Heart right ventricle (tissue), 16 donors: ENCODE measurements at regions not wholly inside any gene's neighbourhood (a gene's known extent, or its start where the extent isn't known, plus 50 kb on each side); places are given as distances from the start of the nearest gene placed in this dataset.

Source experiments
- ATAC-seq, 8 donors: fragments of 200-7000 bp; cut with Tn5 transposase; one replicate each; pipeline ENCODE4 v1.9.1; 2020; ENCODE audit warnings: mild to moderate bottlenecking in 8 of 8, moderate library complexity in 8 of 8, moderate number of reproducible peaks in 1 of 8
- DNase-seq, 2 donors: peaks; one replicate each; pipeline ENCODE4 v3.0.0-alpha.2; 2020
- H3K27ac ChIP-seq, 10 donors: fragments of 200-600 bp; sonication (generic) in 2 of 10; one replicate each; pipeline versions ENCODE4 v1.5.0 to v1.8.0; 2020 to 2022; ENCODE audit warnings: mild to moderate bottlenecking in 3 of 10
- H3K27me3 ChIP-seq, 7 donors: fragments of 200-600 bp; one replicate each; pipeline ENCODE4 v1.8.0; 2021 to 2022; ENCODE audit warnings: mild to moderate bottlenecking in 2 of 7
- H3K36me3 ChIP-seq, 9 donors: fragments of 200-600 bp; sonication (generic) in 1 of 9; one replicate each; pipeline versions ENCODE4 v1.5.0 to v1.8.0; 2020 to 2022; ENCODE audit warnings: mild to moderate bottlenecking in 2 of 9
- H3K4me1 ChIP-seq, 9 donors: fragments of 200-600 bp; sonication (generic) in 1 of 9; one replicate each; pipeline versions ENCODE4 v1.5.0 to v1.8.0; 2020 to 2022; ENCODE audit warnings: mild to moderate bottlenecking in 4 of 9
- H3K4me3 ChIP-seq, 10 donors: fragments of 200-600 bp; sonication (generic) in 2 of 10; one replicate each; pipeline versions ENCODE4 v1.5.0 to v1.8.0; 2020 to 2022; ENCODE audit warnings: mild to moderate bottlenecking in 7 of 10, moderate library complexity in 2 of 10
- H3K9me3 ChIP-seq, 11 donors: fragments of 200-600 bp in 10 of 11; sonication (generic) in 2 of 11; one replicate each; pipeline versions ENCODE4 v1.5.0 to v1.8.0; 2013 to 2022; ENCODE audit warnings: mild to moderate bottlenecking in 2 of 11, control low read depth in 1 of 11, moderate library complexity in 1 of 11
- CTCF ChIP-seq, 9 donors: fragments of 200-600 bp; sonication (generic) in 2 of 9; IDR thresholded peaks; one replicate each; pipeline versions ENCODE4 v1.5.0 to v1.8.0; 2021 to 2022; ENCODE audit warnings: antibody characterized with exemption in 9 of 9, mild to moderate bottlenecking in 5 of 9, moderate library complexity in 1 of 9
- WGBS, 2 donors: extraction: QIAGEN DNeasy Blood & Tissue Kit; methylation state at CpG; one replicate each; pipeline ENCODE4 v1.1.7; 2013; ENCODE audit warnings: inconsistent platforms in 1 of 2; 5-methylcytosine and 5-hydroxymethylcytosine counted together
- intact Hi-C, 10 donors: fragments of 100-400 bp; cut with DNase I; formaldehyde crosslinking; loops; one replicate each; pipeline versions ENCODE4 v1.11.1 to v1.14.2; 2022
- donor health status: Arrhythmogenic right ventricular cardiomyopathy.
- donor health status: ischemic (EF 13 %, LVEDD 7.1; RV severe dilation, severe dysfunction).
- donor health status: healthy with polysubstance abuse.
- donor health status: DM: no; HTN: yes; CAD: no.
- donor health status: DM: no; HTN: no; CAD: no.
- donor health status: ischemic (EF 25% LVEDD 6.9; RV normal size, moderate dysfunction).
- donor health status: ischemic (EF 25% LVEDD 5.7; RV mildly dilated, moderate dysfunction).
- donor health status: healthy.
- donor health status: DM: yes; HTN: yes; CAD: no.
- donor health status: Ischemic cardiomyopathy.
- donor health status: ischemic (EF 35%, LVEDD 5.7; RV mildly dilated, moderate dysfunction).
- donor health status: nonischemic (EF 11% LVEDD 7.7; RV severe dilation, severe dysfunction).
- donor health status: DM: yes; HTN: yes; CAD: no.
- donor health status: PGD.
- donor health status: ischemic (EF 29% LVEDD 5.4; RV normal size, mild dysfunction).
- donor health status: nonischemic (EF 23%, LVEDD 6.1; RV moderate dilation, normal function).

- intact Hi-C loops = no loop called here
- Histone ChIP-seq H3K27me3 (no peaks in the 10 kb centered on the region), H3K36me3 (no peaks in the 10 kb centered on the region), H3K9me3 (no peaks in the 10 kb centered on the region), H3K27ac (no peak overlapping the region), H3K4me3 (no peak overlapping the region), H3K4me1 (peaks cover 0 to 12% (median under 1%) of the 10 kb centered on the region in 9 donors)
- TF ChIP-seq CTCF (IDR thresholded peaks at IDR 0.05) = no peak
- ATAC-seq = no peak
- no peak for DNase-seq
- 59 to 77% methylated on average over 3 of the region's 3 CpGs for WGBS, 2 donors
These were observed 164.4 kb upstream of the PRDM1 start for GRCh38 chr6:105921781-105922180.

- intact Hi-C loops = no loop called here
These were observed 166.1 kb upstream of the PRDM1 start for GRCh38 chr6:105920071-105920470.

GRCh38 chr6:105917038-105917695, 169.0 kb upstream of the PRDM1 start:
- peak overlapping the region in 4 of 10 donors; percentile 24 to 55 (median 32) for H3K27ac ChIP-seq
- ATAC-seq = peak in 5 of 8 donors; percentile 28 to 89 (median 54)
- peaks cover 0 to 3% (median 0%) of the 10 kb centered on the region in 11 donors for H3K9me3 ChIP-seq
- peak overlapping the region in 2 of 10 donors; percentile 17 to 20 for H3K4me3 ChIP-seq
- DNase-seq = no peak
- no peaks in the 10 kb centered on the region for H3K27me3 ChIP-seq
- no peak for TF ChIP-seq CTCF (IDR thresholded peaks at IDR 0.05)
- 49 to 65% methylated on average over 2 of the region's 2 CpGs for WGBS, 2 donors
- intact Hi-C loops = loop anchor here in 1 of 10 donors (10.0 kb wide), 1 partner anchor 122 kb away; no protein-coding TSS in a partner anchor
- H3K36me3 ChIP-seq = no peaks in the 10 kb centered on the region
- H3K4me1 ChIP-seq = peaks cover 0 to 16% (median 3%) of the 10 kb centered on the region in 9 donors

More at GRCh38 chr6:105920071-105920470, 166.1 kb upstream of the PRDM1 start:
- Histone ChIP-seq H3K4me3 (no peak overlapping the region), H3K9me3 (no peaks in the 10 kb centered on the region), H3K27me3 (no peaks in the 10 kb centered on the region), H3K36me3 (no peaks in the 10 kb centered on the region), H3K4me1 (peaks cover 0 to 16% (median 3%) of the 10 kb centered on the region in 9 donors), H3K27ac (no peak overlapping the region)
- WGBS, 2 donors = 87 to 91% methylated on average over 2 of the region's 2 CpGs
- TF ChIP-seq CTCF (IDR thresholded peaks at IDR 0.05) = no peak
- DNase-seq (no peak), ATAC-seq (no peak)

- Histone ChIP-seq H3K36me3 (no peaks in the 10 kb centered on the region), H3K4me3 (no peak overlapping the region), H3K4me1 (peaks cover 0 to 24% (median 8%) of the 10 kb centered on the region in 9 donors), H3K27me3 (no peaks in the 10 kb centered on the region), H3K9me3 (peaks cover 0 to 3% (median 0%) of the 10 kb centered on the region in 11 donors), H3K27ac (peak overlapping the region in 1 of 10 donors; percentile 22)
- 55 to 63% methylated on average over 4 of the region's 4 CpGs for WGBS, 2 donors
- DNase-seq (peak in 1 of 2 donors; percentile 24), ATAC-seq (peak; percentile 51 to 89 (median 62))
- no peak for TF ChIP-seq CTCF (IDR thresholded peaks at IDR 0.05)
- intact Hi-C loops = loop anchor here in 1 of 10 donors (10.0 kb wide), 1 partner anchor 116 kb away; no protein-coding TSS in a partner anchor
These were observed 175.0 kb upstream of the PRDM1 start for GRCh38 chr6:105911106-105911629.
